SU-DHL-6 (cell line): ENCODE measurements at regions not wholly inside any gene's neighbourhood (a gene's known extent, or its start where the extent isn't known, plus 50 kb on each side); places are given as distances from the start of the nearest gene placed in this dataset.

ENCODE experiments used
- H2AFZ ChIP-seq: fragments of 200-600 bp; sonication (generic); 2 replicates; pipeline ENCODE4 v1.6.1; 2014; ENCODE audit warnings: low read depth, mild to moderate bottlenecking, moderate library complexity, mixed read lengths, antibody characterized with exemption, low read length; ENCODE audit not compliant: severe bottlenecking
- H3F3A ChIP-seq: fragments of 200-600 bp; shearing (Covaris generic); 2 replicates; pipeline ENCODE4 v1.6.0; 2016; ENCODE audit warnings: antibody characterized with exemption, mild to moderate bottlenecking; ENCODE audit not compliant: insufficient read depth
- H3K27ac ChIP-seq: fragments of 200-600 bp; sonication (generic); 2 replicates; pipeline ENCODE4 v1.5.1; 2016; ENCODE audit warnings: low read depth, mild to moderate bottlenecking, low read length, moderate library complexity, mixed read lengths
- H3K27me3 ChIP-seq: fragments of 200-600 bp; sonication (generic), shearing (Covaris generic); 2 replicates; pipeline ENCODE4 v1.6.0; 2014; ENCODE audit warnings: mild to moderate bottlenecking, low read length
- H3K36me3 ChIP-seq: fragments of 200-600 bp; sonication (generic); 2 replicates; pipeline ENCODE4 v1.6.1; 2014; ENCODE audit warnings: mild to moderate bottlenecking, low read length, mixed read lengths
- H3K4me2 ChIP-seq: fragments of 300-600, 200-600 bp; shearing (Covaris generic), sonication (generic); 2 replicates; pipeline ENCODE4 v1.6.0; 2014; ENCODE audit warnings: low read length, low read depth, mild to moderate bottlenecking; ENCODE audit not compliant: poor library complexity, severe bottlenecking
- H3K4me3 ChIP-seq: fragments of 200-600 bp; sonication (generic); 2 replicates; pipeline ENCODE4 v1.5.1; 2014; ENCODE audit warnings: antibody characterized with exemption, low read length, mild to moderate bottlenecking, mixed read lengths; ENCODE audit not compliant: insufficient read depth, poor library complexity, severe bottlenecking
- H3K79me2 ChIP-seq: fragments of 200-600 bp; sonication (generic); 2 replicates; pipeline ENCODE4 v1.6.1; 2014; ENCODE audit warnings: mild to moderate bottlenecking, low read length, moderate library complexity; ENCODE audit not compliant: insufficient read depth
- H3K9ac ChIP-seq: fragments of 200-600 bp; sonication (generic); 2 replicates; pipeline ENCODE4 v1.7.0; 2014; ENCODE audit warnings: mild to moderate bottlenecking, low read length
- H3K9me2 ChIP-seq: fragments of 200-600 bp; sonication (generic); replicated peaks from 2 replicates; pipeline ENCODE4 v1.6.1; 2014; ENCODE audit warnings: low read length; ENCODE audit not compliant: insufficient read depth
- H3K9me3 ChIP-seq: fragments of 200-600 bp; sonication (generic); 2 replicates; pipeline ENCODE4 v1.6.1; 2014; ENCODE audit warnings: low read length, mixed read lengths; ENCODE audit not compliant: insufficient read depth
- H4K20me1 ChIP-seq: fragments of 200-600 bp; sonication (generic); 2 replicates; pipeline ENCODE4 v1.6.1; 2014; ENCODE audit warnings: low read depth, mild to moderate bottlenecking, antibody characterized with exemption, low read length, moderate library complexity, mixed read lengths
- CTCF ChIP-seq: fragments of 200-600 bp; sonication (generic); IDR thresholded peaks from one replicate; pipeline ENCODE4 v1.5.1; 2017; ENCODE audit warnings: antibody characterized with exemption, mild to moderate bottlenecking, low read length, moderate library complexity; ENCODE audit not compliant: insufficient read depth, poor library complexity, severe bottlenecking
- EZH2phosphoT487 ChIP-seq: fragments of 200-600 bp; sonication (generic), shearing (Covaris generic); conservative IDR thresholded peaks from 2 replicates; pipeline ENCODE4 v1.6.1; 2018; ENCODE audit warnings: mild to moderate bottlenecking, antibody characterized with exemption, low read length, moderate library complexity, mixed read lengths

- Histone ChIP-seq H3K9me3 (no peaks in the 10 kb centered on the region; the same call in 1 of the 2 replicates), H3K4me2 (no peak overlapping the region), H3K9me2 (no peaks in the 10 kb centered on the region; the same call in 1 of the 2 replicates), H3K27ac (no peak overlapping the region), H3K27me3 (no peaks in the 10 kb centered on the region), H3K4me3 (no peak overlapping the region), H4K20me1 (no peaks in the 10 kb centered on the region), H3K9ac (no peak overlapping the region), H2AFZ (no peak overlapping the region), H3F3A (no peaks in the 10 kb centered on the region), H3K79me2 (no peaks in the 10 kb centered on the region), H3K36me3 (no peaks in the 10 kb centered on the region)
- no peak for TF ChIP-seq CTCF
- no peak for TF ChIP-seq EZH2phosphoT487
Measured at GRCh38 chr9:13556656-13557055, 277.2 kb upstream of the MPDZ start.

- H3K79me2 ChIP-seq: no peaks in the 10 kb centered on the region
- no peak overlapping the region for H3K4me3 ChIP-seq
- H3F3A ChIP-seq: no peaks in the 10 kb centered on the region
- H3K36me3 ChIP-seq: no peaks in the 10 kb centered on the region
- H3K9ac ChIP-seq: no peak overlapping the region
- H3K27me3 ChIP-seq: no peaks in the 10 kb centered on the region
- H3K4me2 ChIP-seq: no peak overlapping the region
- TF ChIP-seq CTCF (no peak), EZH2phosphoT487 (no peak)
- no peak overlapping the region for H2AFZ ChIP-seq
- H3K9me3 ChIP-seq: no peaks in the 10 kb centered on the region; the same call in 1 of the 2 replicates
- no peaks in the 10 kb centered on the region for H4K20me1 ChIP-seq
- no peaks in the 10 kb centered on the region; the same call in 1 of the 2 replicates for H3K9me2 ChIP-seq
- H3K27ac ChIP-seq: no peak overlapping the region
Measured at GRCh38 chr9:13555989-13556500, 276.6 kb upstream of the MPDZ start.

- H3K27me3 ChIP-seq: no peaks in the 10 kb centered on the region
- no peak overlapping the region for H2AFZ ChIP-seq
- H3F3A ChIP-seq: no peaks in the 10 kb centered on the region
- no peak overlapping the region for H3K27ac ChIP-seq
- H3K4me3 ChIP-seq: no peak overlapping the region
- no peak overlapping the region for H3K9ac ChIP-seq
- H4K20me1 ChIP-seq: no peaks in the 10 kb centered on the region
- no peaks in the 10 kb centered on the region for H3K36me3 ChIP-seq
- H3K9me3 ChIP-seq: no peaks in the 10 kb centered on the region
- TF ChIP-seq CTCF (no peak), EZH2phosphoT487 (no peak)
- H3K4me2 ChIP-seq: no peak overlapping the region
- no peaks in the 10 kb centered on the region for H3K79me2 ChIP-seq
- no peaks in the 10 kb centered on the region; the same call in 1 of the 2 replicates for H3K9me2 ChIP-seq
Measured at GRCh38 chr9:13555516-13555915, 276.0 kb upstream of the MPDZ start.
